HAP-1 (cell line): ENCODE measurements at regions not wholly inside any gene's neighbourhood (a gene's known extent, or its start where the extent isn't known, plus 50 kb on each side); places are given as distances from the start of the nearest gene placed in this dataset.
"Not testable (repeated sequence)": the region's sequence is repeated elsewhere in the genome, so short reads cannot be mapped to it uniquely, and the experiment has no call there.

Experiments
- DNase-seq, 2 experiments: peaks; one replicate each; pipeline ENCODE4 v3.0.0-alpha.2; 2016 to 2020; ENCODE audit warnings: low spot score in 2 of 2
- H3K27me3 ChIP-seq: fragments of 250-450 bp; sonication (Bioruptor Pico); 2 replicates; pipeline ENCODE4 v1.5.1; 2020; ENCODE audit warnings: low read depth, mild to moderate bottlenecking, moderate library complexity
- H3K36me3 ChIP-seq: fragments of 250-450 bp; sonication (Bioruptor Pico); replicated peaks from 2 replicates; pipeline ENCODE4 v1.5.1; 2020; ENCODE audit warnings: mild to moderate bottlenecking
- H3K4me1 ChIP-seq: fragments of 250-450 bp; sonication (Bioruptor Pico); 2 replicates; pipeline ENCODE4 v1.5.1; 2020; ENCODE audit warnings: mild to moderate bottlenecking
- H3K4me3 ChIP-seq: fragments of 250-450 bp; sonication (Bioruptor Pico); 2 replicates; pipeline ENCODE4 v1.5.1; 2020; ENCODE audit warnings: mild to moderate bottlenecking, moderate library complexity
- H3K9me3 ChIP-seq: fragments of 250-450 bp; sonication (Bioruptor Pico); 2 replicates; pipeline ENCODE4 v1.5.1; 2020; ENCODE audit warnings: mild to moderate bottlenecking, moderate library complexity
- in situ Hi-C: fragments of 300-500 bp; cut with MboI; formaldehyde crosslinking; loops from 3 replicates; pipeline ENCODE4 v1.14.3; 2020; ENCODE audit warnings: low sequenced_read_pairs, inconsistent platforms, mixed read lengths

DNA sequence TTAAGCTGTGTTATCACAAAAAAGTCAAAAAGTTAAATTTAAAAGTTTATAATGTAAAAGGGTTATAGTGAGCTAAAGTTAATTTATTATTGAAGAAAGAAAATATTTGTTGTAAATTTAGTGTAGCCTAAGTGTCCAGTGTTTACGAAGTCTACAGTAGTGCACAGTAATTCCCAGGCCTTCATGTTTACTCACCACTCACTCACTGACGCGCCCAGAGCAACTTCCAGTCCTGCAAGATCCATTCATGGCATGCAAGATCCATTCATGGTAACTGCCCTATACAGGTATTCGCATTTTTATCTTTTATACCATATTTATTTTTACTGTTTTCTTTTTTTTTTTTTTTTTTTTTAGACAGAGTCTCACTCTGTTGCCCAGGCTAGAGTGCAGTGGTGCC, 69.5 kb downstream of the TPRA1 start:
- H3K9me3 ChIP-seq: 0 out of 2 replicates have a peak, but pooled peaks cover 2% of the 10 kb centered on the region
- in situ Hi-C loops: no loop called here
- no peak overlapping the region for H3K4me3 ChIP-seq
- DNase-seq: no peak
- no peaks in the 10 kb centered on the region for H3K36me3 ChIP-seq
- H3K4me1 ChIP-seq: no peaks in the 10 kb centered on the region
- peaks cover 11% of the 10 kb centered on the region for H3K27me3 ChIP-seq

DNA sequence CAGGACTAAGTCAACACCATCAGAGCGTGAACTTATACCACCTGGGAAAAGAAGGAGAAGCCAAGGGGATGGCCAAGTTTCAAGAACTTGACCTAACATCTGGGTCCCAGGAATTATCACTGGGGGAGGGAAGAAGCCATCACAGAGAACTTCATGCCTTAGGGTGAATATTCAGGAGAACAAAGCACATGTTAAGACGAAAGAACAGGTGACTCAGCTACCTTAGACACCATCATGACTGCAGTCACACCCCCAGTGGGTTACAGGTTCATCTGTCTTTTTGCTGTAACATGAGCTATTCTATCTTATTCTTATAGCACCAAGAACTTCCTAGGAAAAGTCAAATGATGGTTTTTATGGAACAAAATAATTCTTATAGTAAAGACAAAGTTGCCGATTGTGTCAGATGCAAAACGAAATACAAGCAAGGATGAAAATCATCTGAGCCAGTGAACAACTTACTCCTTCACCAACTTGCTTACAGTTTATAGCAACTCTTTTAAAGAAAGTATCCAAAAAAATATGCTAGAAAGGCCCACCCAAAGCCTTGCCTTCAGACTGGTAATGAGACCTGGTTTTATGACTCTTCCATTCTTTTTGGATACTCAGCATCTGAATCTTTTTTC, 72.0 kb downstream of the TPRA1 start:
- Histone ChIP-seq H3K27me3 (peaks cover 9% of the 10 kb centered on the region), H3K9me3 (0 out of 2 replicates have a peak, but pooled peaks cover 2% of the 10 kb centered on the region), H3K4me3 (no peak overlapping the region), H3K4me1 (no peaks in the 10 kb centered on the region), H3K36me3 (no peaks in the 10 kb centered on the region)
- DNase-seq: no peak
- in situ Hi-C loops: no loop called here

DNA sequence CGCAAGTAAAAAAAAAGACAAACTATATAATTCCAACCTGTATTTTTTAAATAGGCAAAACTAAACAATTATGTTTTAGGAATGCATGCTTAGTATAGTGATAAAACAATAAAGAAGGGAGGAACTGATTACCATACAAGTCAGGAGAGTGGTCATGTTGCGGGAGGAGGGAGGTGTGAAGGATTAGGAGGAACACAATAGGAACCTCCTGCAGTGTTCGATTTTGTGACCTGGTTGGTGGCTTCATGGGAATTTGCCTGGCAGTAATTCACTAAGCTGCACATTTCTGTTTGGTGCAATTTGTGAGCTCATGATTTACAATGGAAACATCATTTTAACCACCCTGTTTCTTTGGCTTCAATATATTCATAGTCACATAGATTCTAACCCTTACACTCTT, 78.3 kb downstream of the TPRA1 start:
- Histone ChIP-seq H3K4me3 (no peak overlapping the region), H3K9me3 (no peaks in the 10 kb centered on the region), H3K27me3 (peaks cover 7% of the 10 kb centered on the region), H3K4me1 (no peaks in the 10 kb centered on the region), H3K36me3 (no peaks in the 10 kb centered on the region)
- no peak for DNase-seq
- in situ Hi-C loops: no loop called here

DNA sequence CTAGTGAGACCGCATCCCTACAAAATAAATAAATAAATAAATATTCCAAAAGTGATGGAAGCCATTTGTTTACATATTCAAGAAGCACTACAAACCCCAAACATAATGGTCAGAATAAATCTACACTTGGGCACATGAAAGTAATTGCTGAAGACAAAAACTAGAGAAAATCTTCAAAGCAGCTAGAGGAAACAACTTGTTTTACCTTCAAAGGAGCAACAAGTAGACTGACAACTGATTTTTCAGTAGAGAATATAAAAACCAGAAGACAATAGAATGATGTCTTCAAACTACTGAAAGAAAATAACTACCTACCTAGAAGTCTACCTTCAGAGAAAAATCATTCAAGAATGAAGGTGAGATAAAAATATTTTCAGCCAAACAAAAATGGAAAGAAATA, 89.4 kb downstream of the TPRA1 start:
- Histone ChIP-seq H3K9me3 (peaks cover 4% of the 10 kb centered on the region; the same call in 1 of the 2 replicates), H3K27me3 (peaks cover 3% of the 10 kb centered on the region; the same call in 1 of the 2 replicates), H3K4me3 (no peak overlapping the region), H3K36me3 (no peaks in the 10 kb centered on the region), H3K4me1 (no peaks in the 10 kb centered on the region)
- in situ Hi-C loops: no loop called here
- no peak for DNase-seq

DNA sequence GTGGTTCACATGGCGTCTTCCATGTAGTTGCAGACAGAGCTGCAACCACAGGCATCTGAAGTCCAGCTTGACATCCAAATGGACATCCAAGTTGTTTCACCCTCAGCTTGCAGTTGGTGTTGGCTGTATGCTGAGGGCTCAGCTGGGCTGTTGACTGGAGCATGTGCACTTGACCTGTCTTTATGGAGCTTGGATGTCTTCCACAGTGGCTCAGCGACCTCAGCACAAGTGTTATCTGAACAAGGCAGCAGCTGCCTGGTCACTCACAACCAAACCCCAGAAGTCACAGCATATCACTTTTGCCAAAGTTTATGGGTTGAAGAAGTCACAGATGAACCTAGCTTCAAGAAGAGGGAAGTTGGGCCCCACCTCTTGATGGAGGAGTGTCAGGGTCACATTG, 92.9 kb downstream of the TPRA1 start:
- H3K4me1 ChIP-seq: no peaks in the 10 kb centered on the region
- in situ Hi-C loops: no loop called here
- H3K27me3 ChIP-seq: no peaks in the 10 kb centered on the region
- H3K36me3 ChIP-seq: no peaks in the 10 kb centered on the region
- no peak for DNase-seq
- H3K9me3 ChIP-seq: peaks cover 4% of the 10 kb centered on the region; the same call in 1 of the 2 replicates
- H3K4me3 ChIP-seq: no peak overlapping the region

DNA sequence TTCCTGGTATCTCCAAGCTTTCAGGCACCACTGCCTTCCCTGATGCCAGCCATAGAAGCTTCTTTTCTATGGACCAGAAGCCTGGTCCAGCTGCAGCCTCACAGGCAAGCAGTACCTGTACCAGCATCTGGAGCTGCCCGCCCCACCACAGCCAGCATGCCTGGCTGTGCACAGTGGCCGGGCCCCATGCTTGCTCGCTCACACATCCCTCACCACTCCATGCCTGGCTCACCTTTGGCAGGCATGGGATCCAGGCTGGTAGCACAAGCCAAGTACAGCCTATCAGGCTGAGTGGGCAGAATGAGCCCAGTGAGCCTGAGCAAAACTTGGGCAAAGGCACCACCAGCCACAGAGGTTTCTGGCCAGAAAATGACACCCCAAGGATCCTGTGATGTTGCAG, 93.4 kb downstream of the TPRA1 start:
- Histone ChIP-seq H3K27me3 (no peaks in the 10 kb centered on the region), H3K36me3 (no peaks in the 10 kb centered on the region), H3K4me3 (no peak overlapping the region), H3K9me3 (peaks cover 4% of the 10 kb centered on the region; the same call in 1 of the 2 replicates), H3K4me1 (no peaks in the 10 kb centered on the region)
- DNase-seq: no peak
- in situ Hi-C loops: no loop called here

DNA sequence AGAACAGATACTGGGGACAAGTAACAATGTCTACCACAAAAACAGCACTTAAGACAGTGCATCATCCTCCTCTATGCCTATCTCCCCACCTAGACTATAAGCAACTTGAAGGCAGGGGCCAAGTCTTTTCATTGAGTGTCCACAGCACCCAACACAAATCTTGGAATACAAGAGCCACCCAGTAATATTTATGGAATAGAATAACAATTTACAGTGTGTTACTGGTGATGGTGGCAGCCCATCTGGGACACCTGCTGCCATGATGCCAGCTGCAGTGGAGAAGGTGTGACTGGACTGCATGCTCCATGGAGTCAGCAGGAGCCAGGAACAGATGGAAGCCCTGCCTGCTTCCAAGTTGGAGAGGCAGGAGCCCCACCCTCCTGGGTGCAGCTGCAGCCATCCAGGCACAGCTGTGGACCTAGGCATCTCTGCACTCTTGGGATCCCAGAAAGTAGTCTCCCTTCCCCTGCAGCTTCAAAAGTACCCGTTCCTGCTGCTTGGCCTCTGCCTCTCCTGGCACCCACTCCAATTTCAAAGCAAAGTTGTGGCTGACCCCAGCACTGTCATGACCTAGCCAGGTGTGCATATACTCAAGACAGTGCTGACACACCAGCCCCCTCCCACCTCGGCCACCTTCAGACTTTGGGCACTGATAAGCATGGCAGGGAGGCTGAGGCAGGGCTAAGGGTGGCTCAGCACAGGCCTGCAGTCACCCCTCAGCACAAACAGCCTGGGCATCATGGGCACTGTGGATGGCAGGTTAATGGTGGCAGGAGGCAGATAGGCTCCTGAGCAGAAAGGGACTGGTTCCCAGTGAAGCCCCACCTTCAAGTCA, 94.5 kb downstream of the TPRA1 start:
- no peaks in the 10 kb centered on the region for H3K27me3 ChIP-seq
- H3K4me1 ChIP-seq: no peaks in the 10 kb centered on the region
- no peak overlapping the region for H3K4me3 ChIP-seq
- in situ Hi-C loops: no loop called here
- DNase-seq: no peak
- no peaks in the 10 kb centered on the region for H3K36me3 ChIP-seq
- H3K9me3 ChIP-seq: peaks cover 1% of the 10 kb centered on the region; the same call in 1 of the 2 replicates

DNA sequence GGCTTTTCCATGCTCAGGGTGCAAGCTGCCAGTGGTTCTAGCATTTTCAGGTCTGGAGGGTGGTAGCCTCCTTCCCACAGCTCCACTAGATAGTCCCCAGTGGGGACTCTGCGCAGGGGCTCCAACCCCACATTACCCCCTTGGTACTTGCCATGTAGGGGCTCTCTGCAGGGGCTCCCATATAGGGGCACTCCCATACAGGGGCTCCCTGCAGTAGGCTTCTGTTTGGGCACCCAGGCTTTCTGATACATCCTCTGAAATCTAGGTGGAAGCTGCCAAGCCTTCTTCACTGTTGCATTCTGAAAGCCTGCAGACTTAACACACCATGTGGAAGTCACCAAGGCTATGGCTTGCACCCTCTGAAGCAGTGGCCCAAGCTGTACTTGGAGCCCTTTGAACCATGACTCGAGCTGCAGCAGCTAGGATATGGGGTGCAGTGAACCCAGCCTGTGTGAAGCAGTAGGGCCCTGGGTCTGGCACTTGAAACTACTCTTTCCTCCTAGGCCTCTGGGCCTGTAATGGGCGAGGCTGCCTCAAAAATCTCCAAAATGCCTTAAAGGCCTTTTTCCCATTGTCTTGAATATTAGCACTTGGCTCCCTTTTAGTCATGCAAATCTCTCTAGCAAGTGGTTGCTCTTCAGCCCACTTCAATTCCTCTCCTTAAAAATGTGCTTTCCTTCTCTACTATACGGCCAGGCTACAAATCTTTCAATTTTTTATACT, 96.4 kb downstream of the TPRA1 start:
- Histone ChIP-seq H3K27me3 (no peaks in the 10 kb centered on the region), H3K36me3 (no peaks in the 10 kb centered on the region), H3K9me3 (no peaks in the 10 kb centered on the region), H3K4me1 (no peaks in the 10 kb centered on the region), H3K4me3 (no peak overlapping the region)
- in situ Hi-C loops: no loop called here
- no peak for DNase-seq

DNA sequence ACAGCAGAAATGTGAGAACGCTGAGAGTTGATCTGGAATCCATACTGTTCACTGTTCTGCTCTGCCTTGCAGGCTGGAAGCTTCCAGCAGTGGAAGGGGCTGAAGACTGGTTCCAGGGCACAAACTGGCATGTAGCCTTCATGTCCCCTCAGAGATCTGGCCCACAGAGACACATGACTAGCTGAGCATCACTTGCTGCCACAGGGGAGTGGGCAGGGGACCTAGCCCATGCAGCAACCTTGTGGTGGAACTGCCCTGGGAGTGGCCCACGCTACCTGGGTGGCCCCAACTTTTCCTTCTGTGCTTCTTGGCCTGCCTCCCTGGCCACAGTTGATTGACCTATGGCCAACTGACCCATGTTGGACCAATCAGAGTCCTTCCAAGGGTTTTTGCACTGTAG, 98.1 kb downstream of the TPRA1 start:
- Histone ChIP-seq H3K36me3 (no peaks in the 10 kb centered on the region), H3K4me1 (no peaks in the 10 kb centered on the region)
- in situ Hi-C loops: no loop called here

DNA sequence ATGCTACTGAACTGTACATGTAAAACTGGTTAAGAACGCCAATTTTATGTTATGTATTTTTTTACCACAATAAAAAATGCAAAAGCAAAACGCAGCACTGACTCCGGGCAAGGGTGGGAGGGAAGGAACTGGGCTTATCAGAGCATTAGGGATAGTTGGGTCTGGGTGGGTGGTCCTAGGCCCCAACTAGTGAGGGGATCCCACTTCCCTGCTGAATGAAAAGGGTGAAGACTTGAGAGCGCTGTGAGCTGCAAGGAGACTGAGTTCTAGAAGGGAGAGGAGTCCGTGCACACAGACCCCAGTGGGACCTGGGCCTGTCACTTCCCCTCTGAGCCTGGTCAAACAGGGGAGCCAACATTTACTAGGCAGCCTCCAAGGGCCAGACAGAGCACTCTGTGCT, 98.6 kb downstream of the TPRA1 start:
- Histone ChIP-seq H3K4me1 (no peaks in the 10 kb centered on the region), H3K9me3 (no peaks in the 10 kb centered on the region), H3K4me3 (no peak overlapping the region), H3K36me3 (no peaks in the 10 kb centered on the region), H3K27me3 (no peaks in the 10 kb centered on the region)
- no peak for DNase-seq
- in situ Hi-C loops: no loop called here

More for the DNA sequence above, 98.1 kb downstream of the TPRA1 start:
- DNase-seq: no peak
- H3K4me3 ChIP-seq: no peak overlapping the region
- no peaks in the 10 kb centered on the region for H3K9me3 ChIP-seq
- H3K27me3 ChIP-seq: no peaks in the 10 kb centered on the region

DNA sequence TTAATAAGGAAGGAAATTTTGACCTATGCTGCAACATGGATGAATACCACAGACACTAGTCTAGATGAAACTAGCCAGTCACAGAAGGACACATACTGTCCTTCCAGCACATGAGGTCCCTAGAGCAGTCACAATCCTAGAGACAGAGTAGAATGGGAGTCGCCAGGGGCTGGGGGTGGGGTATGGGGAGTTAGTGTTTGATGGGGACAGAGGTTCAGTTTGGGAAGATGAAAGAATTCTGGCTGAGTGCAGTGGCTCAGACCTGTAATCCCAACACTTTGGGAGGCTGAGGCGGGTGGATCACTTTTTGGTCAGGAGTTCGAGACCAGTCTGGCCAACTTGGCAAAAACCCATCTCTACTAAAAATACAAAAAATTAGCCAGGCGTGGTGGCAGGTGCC, 99.2 kb downstream of the TPRA1 start:
- no peaks in the 10 kb centered on the region for H3K4me1 ChIP-seq
- H3K36me3 ChIP-seq: no peaks in the 10 kb centered on the region

DNA sequence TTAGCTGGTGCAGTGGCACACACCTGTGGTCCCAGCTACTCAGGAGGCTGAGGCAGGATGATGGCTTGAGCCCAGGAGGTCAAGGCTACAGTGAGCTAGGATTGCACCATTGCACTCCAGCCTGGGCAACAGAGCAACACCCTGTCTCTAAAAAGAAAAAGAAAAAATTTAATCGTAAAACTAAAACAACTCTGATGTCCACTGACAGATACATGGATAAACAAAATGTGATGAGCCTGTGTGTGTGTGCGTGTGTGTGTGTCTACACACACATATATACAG, 99.6 kb downstream of the TPRA1 start:
- DNase-seq, in situ Hi-C loops, H3K4me3 ChIP-seq, H3K9me3 ChIP-seq, H3K27me3 ChIP-seq, H3K4me1 ChIP-seq, H3K36me3 ChIP-seq: not testable (repeated sequence)

More for the DNA sequence above, 99.2 kb downstream of the TPRA1 start:
- H3K4me3 ChIP-seq: no peak overlapping the region
- DNase-seq: no peak
- in situ Hi-C loops: no loop called here
- H3K27me3 ChIP-seq: no peaks in the 10 kb centered on the region
- H3K9me3 ChIP-seq: no peaks in the 10 kb centered on the region

DNA sequence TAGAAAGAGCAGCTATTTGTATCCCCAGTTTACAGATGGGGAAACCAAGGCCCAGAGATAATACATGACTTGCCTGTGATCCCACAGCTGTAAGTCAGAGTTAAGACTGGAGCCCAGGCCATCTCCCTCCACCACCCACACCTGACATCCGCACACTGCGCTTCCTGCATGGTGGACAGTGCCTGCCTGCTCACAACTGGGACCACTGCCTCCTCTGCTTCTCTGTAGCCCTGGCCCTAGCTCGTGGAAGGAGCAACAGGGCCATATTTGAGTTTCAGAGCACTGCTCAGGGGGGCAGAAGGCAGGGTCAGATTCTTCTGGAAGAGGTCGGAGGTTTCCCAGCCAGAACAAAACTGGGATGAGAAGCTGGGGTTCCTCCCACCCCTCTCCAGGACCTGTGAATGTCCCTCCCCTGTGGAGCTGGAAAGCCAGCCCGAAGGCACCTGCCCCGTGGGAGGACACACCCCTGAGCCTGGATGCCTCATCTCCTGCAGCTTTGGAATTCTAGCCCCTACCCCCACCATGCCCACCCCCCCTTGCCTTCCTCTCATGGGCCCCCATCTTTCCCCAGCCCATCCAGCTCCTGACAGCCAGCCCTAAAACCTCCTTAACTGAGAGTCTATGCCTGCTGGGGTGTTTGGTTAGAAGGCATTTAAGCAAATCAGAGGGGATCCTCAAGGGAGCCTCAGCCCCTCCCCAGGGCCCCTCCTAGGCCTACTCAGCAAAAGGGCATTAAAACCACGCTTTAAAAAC, 100.1 kb downstream of the TPRA1 start:
- Histone ChIP-seq H3K27me3 (no peaks in the 10 kb centered on the region), H3K36me3 (no peaks in the 10 kb centered on the region), H3K4me1 (no peaks in the 10 kb centered on the region), H3K9me3 (no peaks in the 10 kb centered on the region), H3K4me3 (no peak overlapping the region)
- in situ Hi-C loops: no loop called here
- no peak for DNase-seq
